Ishikawa (cell line): ENCODE measurements at regions not wholly inside any gene's neighbourhood (a gene's known extent, or its start where the extent isn't known, plus 50 kb on each side); places are given as distances from the start of the nearest gene placed in this dataset.

Experiments
- CEBPB ChIP-seq: IDR thresholded peaks from 2 replicates; pipeline ENCODE4 v1.6.1; 2012
- CREB1 ChIP-seq: IDR thresholded peaks from 2 replicates; pipeline ENCODE4 v1.6.1; 2012; ENCODE audit warnings: low read depth
- EGR1 ChIP-seq: IDR thresholded peaks from 2 replicates; pipeline ENCODE4 v1.6.1; 2012
- EP300 ChIP-seq: IDR thresholded peaks from 2 replicates; pipeline ENCODE4 v1.6.1; 2012; ENCODE audit warnings: borderline replicate concordance
- FOXM1 ChIP-seq: IDR thresholded peaks from 2 replicates; pipeline ENCODE4 v1.6.1; 2012; ENCODE audit warnings: low read depth, borderline replicate concordance
- MAX ChIP-seq: IDR thresholded peaks from 2 replicates; pipeline ENCODE4 v1.6.1; 2012
- NFIC ChIP-seq: IDR thresholded peaks from 2 replicates; pipeline ENCODE4 v1.6.1; 2012
- RAD21 ChIP-seq: IDR thresholded peaks from 2 replicates; pipeline ENCODE4 v1.6.1; 2012; ENCODE audit warnings: low read depth
- REST ChIP-seq: IDR thresholded peaks from 2 replicates; pipeline ENCODE4 v1.6.1; 2012; ENCODE audit warnings: low read depth, mild to moderate bottlenecking
- TAF1 ChIP-seq: IDR thresholded peaks from 2 replicates; pipeline ENCODE4 v1.6.1; 2012; ENCODE audit warnings: low read depth, mild to moderate bottlenecking
- TCF12 ChIP-seq: IDR thresholded peaks from 2 replicates; pipeline ENCODE4 v1.6.1; 2012; ENCODE audit warnings: low read depth
- TEAD4 ChIP-seq: IDR thresholded peaks from 2 replicates; pipeline ENCODE4 v1.6.1; 2012
- USF1 ChIP-seq: IDR thresholded peaks from 2 replicates; pipeline ENCODE4 v1.6.1; 2012
- YY1 ChIP-seq: IDR thresholded peaks from 2 replicates; pipeline ENCODE4 v1.6.1; 2012; ENCODE audit warnings: low read depth
- ZBTB7A ChIP-seq: IDR thresholded peaks from 2 replicates; pipeline ENCODE4 v1.6.1; 2012; ENCODE audit warnings: low read depth

GRCh38 chr11:38182126-38182866 lies 1584.3 kb upstream of the RAG2 start:
- TF ChIP-seq REST (no peak), ZBTB7A (no peak)

GRCh38 chr11:38176686-38177322 lies 1578.8 kb upstream of the RAG2 start:
- TF ChIP-seq ZBTB7A: no peak

- TF ChIP-seq CEBPB (no peak), USF1 (no peak), ZBTB7A (no peak), EP300 (no peak), TAF1 (no peak), CREB1 (no peak), MAX (no peak), YY1 (no peak), TCF12 (no peak), RAD21 (no peak), TEAD4 (no peak)
Observed at GRCh38 chr11:38173676-38174075, 1575.6 kb upstream of the RAG2 start.

GRCh38 chr11:38169286-38169685 lies 1571.2 kb upstream of the RAG2 start:
- TF ChIP-seq CREB1 (no peak), CEBPB (peak; percentile 53; the same call in 1 of the 2 replicates)

- TF ChIP-seq NFIC (no peak), TAF1 (no peak), CREB1 (no peak), EP300 (no peak), USF1 (no peak), TCF12 (no peak), ZBTB7A (no peak), YY1 (no peak), FOXM1 (no peak), EGR1 (no peak), CEBPB (no peak), REST (no peak)
Observed at GRCh38 chr11:38163526-38163925, 1565.5 kb upstream of the RAG2 start.

GRCh38 chr11:38160433-38160832 lies 1562.4 kb upstream of the RAG2 start:
- no peak for TF ChIP-seq USF1
- TF ChIP-seq CREB1: no peak
- TF ChIP-seq NFIC: no peak
- no peak for TF ChIP-seq REST
- no peak for TF ChIP-seq YY1
- no peak for TF ChIP-seq MAX
- TF ChIP-seq TCF12: no peak
- TF ChIP-seq TEAD4: no peak
